PC-3 (cell line): ENCODE measurements at regions not wholly inside any gene's neighbourhood (a gene's known extent, or its start where the extent isn't known, plus 50 kb on each side); places are given as distances from the start of the nearest gene placed in this dataset.

Source experiments
- CTCF ChIP-seq: fragments of 300-600 bp; sonication (generic); conservative IDR thresholded peaks from 2 replicates; pipeline ENCODE4 v1.5.1; 2017; ENCODE audit warnings: antibody characterized with exemption, low read depth, mild to moderate bottlenecking, low read length
- EZH2 ChIP-seq: fragments of 300-600 bp; sonication (generic); IDR thresholded peaks from one replicate; pipeline ENCODE4 v1.6.1; 2017; ENCODE audit warnings: antibody characterized with exemption, mild to moderate bottlenecking, low read length; ENCODE audit not compliant: unreplicated experiment

- TF ChIP-seq CTCF = no peak
- TF ChIP-seq EZH2 = no peak
Observed at GRCh38 chr18:11468617-11469016, 140.8 kb upstream of the SLC35G4 start.
